GM21367 (cell line): ENCODE measurements at regions not wholly inside any gene's neighbourhood (a gene's known extent, or its start where the extent isn't known, plus 50 kb on each side); places are given as distances from the start of the nearest gene placed in this dataset.
"Not testable (repeated sequence)": the region's sequence is repeated elsewhere in the genome, so short reads cannot be mapped to it uniquely, and the experiment has no call there.

Source experiments
- ATAC-seq: cut with Tn5 transposase; IDR thresholded peaks from one replicate; pipeline ENCODE4 v1.9.1; 2021; ENCODE audit not compliant: unreplicated experiment

GRCh38 chr5:57774439-57774838 lies 291.8 kb upstream of the ACTBL2 start:
- no peak for ATAC-seq

- no peak for ATAC-seq
These were observed 289.9 kb upstream of the ACTBL2 start for GRCh38 chr5:57772512-57772911.

- no peak for ATAC-seq
These were observed 287.4 kb upstream of the ACTBL2 start for GRCh38 chr5:57770039-57770438.

- ATAC-seq = no peak
These were observed 286.1 kb upstream of the ACTBL2 start for GRCh38 chr5:57768745-57769144.

GRCh38 chr5:57764479-57765089 lies 282.0 kb upstream of the ACTBL2 start:
- ATAC-seq = no peak

- no peak for ATAC-seq
These were observed 278.9 kb upstream of the ACTBL2 start for GRCh38 chr5:57761513-57761912.

GRCh38 chr5:57754616-57755015 lies 272.0 kb upstream of the ACTBL2 start:
- ATAC-seq = no peak

- ATAC-seq = no peak
These were observed 270.8 kb upstream of the ACTBL2 start for GRCh38 chr5:57753446-57753845.

GRCh38 chr5:57751710-57752109 lies 269.1 kb upstream of the ACTBL2 start:
- no peak for ATAC-seq

- no peak for ATAC-seq
These were observed 268.3 kb upstream of the ACTBL2 start for GRCh38 chr5:57750891-57751290.

GRCh38 chr5:57750282-57750681 lies 267.7 kb upstream of the ACTBL2 start:
- ATAC-seq = no peak

- ATAC-seq = no peak
These were observed 266.8 kb upstream of the ACTBL2 start for GRCh38 chr5:57749396-57749795.

GRCh38 chr5:57745700-57746651 lies 263.4 kb upstream of the ACTBL2 start:
- ATAC-seq = no peak

GRCh38 chr5:57745029-57745428 lies 262.4 kb upstream of the ACTBL2 start:
- ATAC-seq = no peak

GRCh38 chr5:57741336-57741735 lies 258.7 kb upstream of the ACTBL2 start:
- no peak for ATAC-seq

- no peak for ATAC-seq
These were observed 256.2 kb upstream of the ACTBL2 start for GRCh38 chr5:57738787-57739186.

- ATAC-seq = no peak
These were observed 255.7 kb upstream of the ACTBL2 start for GRCh38 chr5:57738301-57738700.

- ATAC-seq = no peak
These were observed 254.1 kb upstream of the ACTBL2 start for GRCh38 chr5:57736716-57737115.

GRCh38 chr5:57735279-57736153 lies 252.9 kb upstream of the ACTBL2 start:
- not testable (repeated sequence) for ATAC-seq

- ATAC-seq = no peak
These were observed 251.7 kb upstream of the ACTBL2 start for GRCh38 chr5:57734296-57734695.

- no peak for ATAC-seq
These were observed 245.0 kb upstream of the ACTBL2 start for GRCh38 chr5:57727591-57727990.
